ENCODE measurements at regions not wholly inside any gene's neighbourhood (a gene's known extent, or its start where the extent isn't known, plus 50 kb on each side); places are given as distances from the start of the nearest gene placed in this dataset.

GRCh38 chr16:63980763-63981162 is 1141.1 kb downstream of the CDH11 start:
- TF ChIP-seq SIN3A (IDR thresholded peaks at IDR 0.05; ENCODE audit: borderline replicate concordance, insufficient read depth, low read length) (no peak), REST (IDR thresholded peaks at IDR 0.05; ENCODE audit: insufficient read depth in 1 of 2, low read depth in 2 of 2, low read length in 2 of 2) (no peak), TAF1 (IDR thresholded peaks at IDR 0.05; ENCODE audit: borderline replicate concordance, insufficient read depth, low read length) (no peak), POLR2AphosphoS5 (IDR thresholded peaks at IDR 0.05; ENCODE audit: low read depth, low read length) (no peak)

Measured in PFSK-1 (cell line).